ENCODE measurements at regions not wholly inside any gene's neighbourhood (a gene's known extent, or its start where the extent isn't known, plus 50 kb on each side); places are given as distances from the start of the nearest gene placed in this dataset.

DNA sequence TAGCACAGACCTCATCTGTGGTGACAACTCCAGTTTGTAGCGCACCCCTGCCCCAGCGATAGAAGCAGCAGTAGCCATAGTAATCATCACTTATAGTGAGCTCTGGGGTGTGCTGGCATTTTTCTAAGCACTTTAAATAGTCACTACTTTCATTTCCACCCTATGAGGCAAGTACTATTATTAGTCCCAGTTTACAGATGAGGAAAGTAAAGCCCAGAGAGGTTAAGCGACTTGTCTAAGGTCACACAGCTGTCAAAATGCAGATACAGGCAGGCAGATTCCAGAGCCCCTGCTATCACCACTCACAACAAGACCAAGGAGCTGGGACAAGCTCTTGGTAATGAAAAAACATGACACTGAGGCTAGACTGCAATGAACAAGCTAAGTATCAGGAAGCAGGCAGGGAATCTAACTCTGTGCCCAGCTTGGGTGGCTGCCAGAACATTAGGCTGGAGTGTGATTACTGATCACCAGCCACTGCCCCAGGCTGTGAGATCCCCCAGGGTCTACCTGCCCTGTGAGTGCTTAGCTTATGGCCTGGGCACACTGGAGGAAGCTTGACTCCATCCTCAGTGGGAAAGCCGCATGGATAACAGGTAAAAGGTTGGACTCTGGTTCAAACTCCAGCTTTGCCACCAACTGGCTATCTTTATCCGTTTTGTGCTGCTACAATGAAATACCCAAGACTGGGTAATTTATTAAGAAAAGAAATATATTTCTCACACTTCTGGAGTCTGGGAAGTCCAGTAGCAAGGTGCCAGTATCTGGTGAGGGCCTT lies 561.1 kb downstream of the MN1 start:
- TF ChIP-seq, protein P1, sequence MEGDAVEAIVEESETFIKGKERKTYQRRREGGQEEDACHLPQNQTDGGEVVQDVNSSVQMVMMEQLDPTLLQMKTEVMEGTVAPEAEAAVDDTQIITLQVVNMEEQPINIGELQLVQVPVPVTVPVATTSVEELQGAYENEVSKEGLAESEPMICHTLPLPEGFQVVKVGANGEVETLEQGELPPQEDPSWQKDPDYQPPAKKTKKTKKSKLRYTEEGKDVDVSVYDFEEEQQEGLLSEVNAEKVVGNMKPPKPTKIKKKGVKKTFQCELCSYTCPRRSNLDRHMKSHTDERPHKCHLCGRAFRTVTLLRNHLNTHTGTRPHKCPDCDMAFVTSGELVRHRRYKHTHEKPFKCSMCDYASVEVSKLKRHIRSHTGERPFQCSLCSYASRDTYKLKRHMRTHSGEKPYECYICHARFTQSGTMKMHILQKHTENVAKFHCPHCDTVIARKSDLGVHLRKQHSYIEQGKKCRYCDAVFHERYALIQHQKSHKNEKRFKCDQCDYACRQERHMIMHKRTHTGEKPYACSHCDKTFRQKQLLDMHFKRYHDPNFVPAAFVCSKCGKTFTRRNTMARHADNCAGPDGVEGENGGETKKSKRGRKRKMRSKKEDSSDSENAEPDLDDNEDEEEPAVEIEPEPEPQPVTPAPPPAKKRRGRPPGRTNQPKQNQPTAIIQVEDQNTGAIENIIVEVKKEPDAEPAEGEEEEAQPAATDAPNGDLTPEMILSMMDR (IDR thresholded peaks at IDR 0.05; ENCODE audit: unreplicated experiment) = no peak
- Mint-ChIP-seq H3K9me3 (peaks cover 4% of the 10 kb centered on the region), H3K27me3 (ENCODE audit: low read depth) (no peaks in the 10 kb centered on the region), H3K36me3 (peaks cover 1% of the 10 kb centered on the region), H3K4me1 (peaks cover 60% of the 10 kb centered on the region), H3K4me3 (no peak overlapping the region), H3K27ac (peak overlapping the region; percentile 98)
- DNase-seq (ENCODE audit: low spot score in 2 of 2, unreplicated experiment in 2 of 2) = no peak

DNA sequence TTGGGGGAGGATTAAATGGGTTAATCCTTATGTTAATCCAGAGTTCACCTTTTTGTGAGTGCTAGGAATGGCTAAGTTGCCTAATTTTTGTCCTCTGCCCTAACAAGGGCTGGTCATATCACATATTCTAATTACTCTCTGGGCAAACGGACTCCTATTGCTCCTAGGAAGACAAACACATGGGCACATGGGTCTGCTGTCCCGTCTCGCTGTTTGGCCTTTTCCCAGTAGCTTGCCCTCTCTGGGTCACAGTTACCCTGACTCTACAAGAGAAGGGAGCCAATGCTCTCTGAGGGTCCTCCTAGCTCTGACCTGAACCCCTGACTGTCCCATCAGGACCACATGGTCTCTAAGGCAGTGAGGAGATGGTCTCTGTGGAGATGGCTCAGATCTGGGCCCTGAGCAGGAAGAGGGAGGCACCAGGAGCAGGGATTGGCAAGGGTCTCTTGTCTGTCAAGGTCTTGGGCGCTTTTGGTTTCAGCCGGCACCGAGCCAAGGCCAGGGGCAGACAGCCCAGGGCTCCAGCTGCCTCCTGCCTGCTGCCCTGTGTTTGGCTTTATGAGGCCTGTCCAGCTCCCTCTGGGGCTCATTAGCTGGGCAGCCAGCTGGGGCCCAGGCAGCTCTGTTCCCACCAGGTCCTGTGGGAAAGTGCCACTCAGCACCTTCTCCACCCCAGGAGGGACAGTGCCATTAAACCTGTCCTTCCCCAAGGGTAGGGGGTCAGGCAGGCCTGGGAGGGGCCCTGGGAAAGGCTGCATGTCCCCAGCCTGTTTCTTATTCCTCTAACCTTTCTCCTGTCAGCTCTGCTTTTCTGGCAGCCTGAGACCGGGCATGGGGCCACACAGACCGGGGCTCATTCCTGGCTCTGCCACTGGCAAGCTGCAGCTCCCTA lies 559.9 kb downstream of the MN1 start:
- H3K4me3 Mint-ChIP-seq = no peak overlapping the region
- no peaks in the 10 kb centered on the region for H3K27me3 Mint-ChIP-seq (ENCODE audit: low read depth)
- H3K4me1 Mint-ChIP-seq = peaks cover 54% of the 10 kb centered on the region
- peaks cover 1% of the 10 kb centered on the region for H3K36me3 Mint-ChIP-seq
- TF ChIP-seq, protein P1 (IDR thresholded peaks at IDR 0.05; ENCODE audit: unreplicated experiment) = no peak
- no peak for DNase-seq (ENCODE audit: low spot score in 2 of 2, unreplicated experiment in 2 of 2)
- H3K27ac Mint-ChIP-seq = peak overlapping the region; percentile 72
- H3K9me3 Mint-ChIP-seq = peaks cover 4% of the 10 kb centered on the region

DNA sequence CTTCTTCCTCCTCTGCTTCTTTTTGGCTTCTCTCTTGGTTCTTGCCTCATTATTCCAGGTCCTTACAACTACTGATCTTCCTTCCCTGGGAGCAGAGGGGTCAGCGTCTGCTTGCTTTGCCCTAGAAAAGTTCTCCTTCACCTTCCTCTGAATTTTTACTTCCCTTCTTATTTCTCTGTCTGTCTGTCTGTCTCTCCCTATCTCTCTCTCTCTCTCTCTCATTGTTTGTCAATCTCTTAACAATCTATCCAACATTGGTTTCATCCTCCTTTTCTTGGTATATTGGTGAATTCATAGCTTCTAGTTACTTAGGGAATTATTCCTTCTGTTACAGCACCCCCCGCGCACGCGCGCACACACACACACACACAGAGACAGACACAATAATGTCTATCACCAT lies 559.1 kb downstream of the MN1 start:
- Mint-ChIP-seq H3K9me3 (peaks cover 4% of the 10 kb centered on the region), H3K27me3 (ENCODE audit: low read depth) (no peaks in the 10 kb centered on the region), H3K27ac (peak overlapping the region; percentile 59), H3K4me1 (peaks cover 54% of the 10 kb centered on the region), H3K36me3 (peaks cover 1% of the 10 kb centered on the region), H3K4me3 (no peak overlapping the region)
- TF ChIP-seq, protein P1 (IDR thresholded peaks at IDR 0.05; ENCODE audit: unreplicated experiment) = no peak
- no peak for DNase-seq (ENCODE audit: low spot score in 2 of 2, unreplicated experiment in 2 of 2)

DNA sequence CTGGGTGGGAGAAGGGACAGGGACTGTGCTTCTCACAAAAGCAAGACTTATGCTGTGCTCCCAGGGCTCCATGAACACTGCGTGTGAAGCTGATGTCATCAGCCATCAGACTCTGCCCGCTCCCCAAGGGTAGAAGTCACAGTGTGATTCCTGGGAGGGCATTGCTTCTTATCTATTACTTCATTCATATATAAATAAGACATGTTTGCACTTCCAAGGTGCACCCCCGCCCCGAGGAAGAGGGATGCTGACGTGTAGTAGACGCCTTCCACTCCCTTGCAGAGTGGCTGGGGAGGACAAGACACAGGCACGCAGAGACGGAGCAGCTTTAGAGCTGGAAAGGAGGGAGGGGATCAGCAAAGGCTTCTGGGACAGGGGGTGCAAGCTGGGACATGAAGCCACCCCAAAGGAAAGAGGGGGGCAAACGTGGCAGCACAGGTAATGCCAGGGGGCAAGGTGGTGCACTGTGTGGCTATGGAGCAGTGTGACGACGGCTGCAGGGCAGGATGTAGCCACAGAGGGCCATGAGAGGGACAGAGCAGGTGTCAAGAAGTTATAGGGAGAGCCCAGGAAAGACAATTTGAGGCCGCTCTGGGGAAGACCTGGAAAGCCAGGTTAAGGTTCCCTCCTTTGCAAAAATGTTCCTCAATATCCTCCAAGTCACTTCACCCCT lies 558.5 kb downstream of the MN1 start:
- TF ChIP-seq, protein P1 (IDR thresholded peaks at IDR 0.05; ENCODE audit: unreplicated experiment) = no peak
- Mint-ChIP-seq H3K4me1 (peaks cover 56% of the 10 kb centered on the region), H3K27me3 (ENCODE audit: low read depth) (no peaks in the 10 kb centered on the region), H3K9me3 (peaks cover 4% of the 10 kb centered on the region), H3K4me3 (no peak overlapping the region), H3K27ac (peak overlapping the region; percentile 59), H3K36me3 (peaks cover 1% of the 10 kb centered on the region)
- no peak for DNase-seq (ENCODE audit: low spot score in 2 of 2, unreplicated experiment in 2 of 2)

DNA sequence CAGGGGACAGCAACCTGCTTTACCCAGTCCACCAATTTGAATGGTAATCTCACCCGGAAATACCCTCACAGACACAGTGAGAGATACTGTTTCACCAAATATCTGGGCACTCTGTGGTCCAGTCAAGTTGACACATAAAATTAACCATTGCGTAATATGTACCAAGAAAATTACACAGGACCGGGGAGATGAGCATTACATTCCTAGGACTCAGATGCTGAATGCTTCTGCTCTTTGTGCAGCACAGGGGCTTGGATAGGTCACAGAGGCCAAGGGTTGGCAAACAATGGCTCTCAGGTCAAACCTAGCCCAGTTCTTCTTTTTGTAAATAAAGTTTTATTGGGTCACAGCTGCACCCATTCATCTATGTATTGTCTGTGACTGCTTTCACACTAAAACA lies 557.2 kb downstream of the MN1 start:
- Mint-ChIP-seq H3K4me1 (peaks cover 45% of the 10 kb centered on the region), H3K27ac (no peak overlapping the region), H3K9me3 (peaks cover 4% of the 10 kb centered on the region), H3K36me3 (peaks cover 1% of the 10 kb centered on the region), H3K27me3 (ENCODE audit: low read depth) (no peaks in the 10 kb centered on the region), H3K4me3 (no peak overlapping the region)
- no peak for DNase-seq (ENCODE audit: low spot score in 2 of 2, unreplicated experiment in 2 of 2)
- TF ChIP-seq, protein P1 (IDR thresholded peaks at IDR 0.05; ENCODE audit: unreplicated experiment) = no peak
